HepG2 (cell line): ENCODE measurements at regions not wholly inside any gene's neighbourhood (a gene's known extent, or its start where the extent isn't known, plus 50 kb on each side); places are given as distances from the start of the nearest gene placed in this dataset.

Experiments
- ELF1 ChIP-seq: sonication (generic); formaldehyde crosslinking; IDR thresholded peaks from 2 replicates; pipeline ENCODE4 v1.4.0; 2020; ENCODE audit warnings: missing genetic modification reagents
- FOXA3 ChIP-seq: IDR thresholded peaks from 2 replicates; pipeline ENCODE4 v1.6.1; 2016; ENCODE audit warnings: missing genetic modification reagents, missing compliant biosample characterization
- FOXC1 ChIP-seq: sonication (generic); formaldehyde crosslinking; IDR thresholded peaks from 2 replicates; pipeline ENCODE4 v1.8.0; 2022; ENCODE audit warnings: mild to moderate bottlenecking, missing genetic modification reagents, borderline replicate concordance
- FOXM1 ChIP-seq: sonication (generic); formaldehyde crosslinking; IDR thresholded peaks from 2 replicates; pipeline ENCODE4 v1.5.0; 2020; ENCODE audit warnings: missing genetic modification reagents
- GABPB1 ChIP-seq: IDR thresholded peaks from 2 replicates; pipeline ENCODE4 v1.6.1; 2016; ENCODE audit warnings: mild to moderate bottlenecking, missing genetic modification reagents, moderate library complexity, missing compliant biosample characterization
- GZF1 ChIP-seq: sonication (generic); formaldehyde crosslinking; IDR thresholded peaks from 2 replicates; pipeline ENCODE4 v1.5.1; 2020; ENCODE audit warnings: mild to moderate bottlenecking, missing genetic modification reagents
- HNF1B ChIP-seq: sonication (generic); formaldehyde crosslinking; IDR thresholded peaks from 2 replicates; pipeline ENCODE4 v1.5.1; 2020; ENCODE audit warnings: mild to moderate bottlenecking, moderate library complexity, missing genetic modification reagents
- HOXA5 ChIP-seq: sonication (generic); formaldehyde crosslinking; IDR thresholded peaks from 2 replicates; pipeline ENCODE4 v1.4.0; 2020; ENCODE audit warnings: missing genetic modification reagents
- KLF11 ChIP-seq: IDR thresholded peaks from 2 replicates; pipeline ENCODE4 v1.6.1; 2016; ENCODE audit warnings: missing compliant biosample characterization
- NFE2L1 ChIP-seq: sonication (generic); formaldehyde crosslinking; IDR thresholded peaks from 2 replicates; pipeline ENCODE4 v1.4.0; 2020; ENCODE audit warnings: missing genetic modification reagents, mild to moderate bottlenecking, borderline replicate concordance
- NFIC ChIP-seq: IDR thresholded peaks from 2 replicates; pipeline ENCODE4 v1.6.1; 2012; ENCODE audit warnings: mild to moderate bottlenecking, low read length, inconsistent platforms
- NR2C2 ChIP-seq: sonication (generic); formaldehyde crosslinking; IDR thresholded peaks from 2 replicates; pipeline ENCODE4 v1.4.0; 2020; ENCODE audit warnings: missing genetic modification reagents, mild to moderate bottlenecking, moderate library complexity, borderline replicate concordance
- SKIL ChIP-seq: sonication (generic); formaldehyde crosslinking; IDR thresholded peaks from 2 replicates; pipeline ENCODE4 v1.8.0; 2022; ENCODE audit warnings: missing genetic modification reagents, mild to moderate bottlenecking, moderate library complexity, borderline replicate concordance
- SP1 ChIP-seq, 2 experiments: fragments of 450-650 bp in 1 of 2; sonication (generic) in 1 of 2; formaldehyde crosslinking in 1 of 2; IDR thresholded peaks; 2 replicates each; pipeline versions ENCODE4 v1.4.0 to v1.6.1; 2016 to 2020; ENCODE audit warnings: missing genetic modification reagents in 1 of 2
- USF2 ChIP-seq, 2 experiments: sonication (generic) in 1 of 2; formaldehyde crosslinking in 1 of 2; IDR thresholded peaks; 2 replicates each; pipeline versions ENCODE4 v1.5.1 to v1.6.1; 2011 to 2020; ENCODE audit warnings: borderline replicate concordance in 1 of 2, low read depth in 1 of 2, low read length in 1 of 2, mild to moderate bottlenecking in 1 of 2, missing genetic modification reagents in 1 of 2, moderate library complexity in 1 of 2
- ZBTB1 ChIP-seq: sonication (generic); formaldehyde crosslinking; IDR thresholded peaks from 2 replicates; pipeline ENCODE4 v1.4.0; 2020; ENCODE audit warnings: missing genetic modification reagents, borderline replicate concordance
- ZBTB7B ChIP-seq: sonication (generic); formaldehyde crosslinking; IDR thresholded peaks from 2 replicates; pipeline ENCODE4 v1.4.0; 2020; ENCODE audit warnings: missing genetic modification reagents
- ZHX1 ChIP-seq: sonication (generic); formaldehyde crosslinking; IDR thresholded peaks from 2 replicates; pipeline ENCODE4 v1.8.1; 2022; ENCODE audit warnings: low read depth, mild to moderate bottlenecking, missing genetic modification reagents
- ZNF30 ChIP-seq: sonication (generic); formaldehyde crosslinking; IDR thresholded peaks from 2 replicates; pipeline ENCODE4 v1.5.0; 2020; ENCODE audit warnings: mild to moderate bottlenecking, missing genetic modification reagents
- ZNF33B ChIP-seq: sonication (generic); formaldehyde crosslinking; IDR thresholded peaks from 2 replicates; pipeline ENCODE4 v1.5.1; 2020; ENCODE audit warnings: mild to moderate bottlenecking, missing genetic modification reagents
- ZNF773 ChIP-seq: sonication (generic); formaldehyde crosslinking; IDR thresholded peaks from 2 replicates; pipeline ENCODE4 v1.4.0; 2020; ENCODE audit warnings: missing genetic modification reagents, borderline replicate concordance

- TF ChIP-seq SKIL (CRISPR knock-in tag) (no peak), ZNF33B (no peak), FOXM1 (CRISPR knock-in tag) (no peak), ELF1 (CRISPR knock-in tag) (no peak), USF2 (IDR thresholded peaks at IDR 0.05; ENCODE audit: low read depth, low read length) (peak; percentile 79), USF2 (CRISPR knock-in tag; IDR thresholded peaks at IDR 0.05; ENCODE audit: borderline replicate concordance) (peak; percentile 91; the same call in 1 of the 2 replicates), NR2C2 (no peak), ZBTB7B (peak; percentile 22; the same call in 1 of the 2 replicates), KLF11 (CRISPR knock-in tag) (0 out of 2 replicates have a peak, but pooled peaks have one; percentile 29), GABPB1 (CRISPR knock-in tag) (no peak; the same call in 1 of the 2 replicates), NFE2L1 (no peak), GZF1 (CRISPR knock-in tag) (no peak), ZNF30 (CRISPR knock-in tag) (no peak), HNF1B (CRISPR knock-in tag) (0 out of 2 replicates have a peak, but pooled peaks have one; percentile 12), SP1 (IDR thresholded peaks at IDR 0.05) (no peak), SP1 (CRISPR knock-in tag; IDR thresholded peaks at IDR 0.05) (peak; percentile 53; the same call in 1 of the 2 replicates), FOXA3 (CRISPR knock-in tag) (peak; percentile 40; the same call in 1 of the 2 replicates), HOXA5 (CRISPR knock-in tag) (no peak), ZHX1 (CRISPR knock-in tag) (no peak), FOXC1 (CRISPR knock-in tag) (no peak), ZBTB1 (CRISPR knock-in tag) (no peak), ZNF773 (CRISPR knock-in tag) (no peak), NFIC (no peak)
These were observed 83.4 kb downstream of the ZFP36L2 start (continued) for GRCh38 chr2:43142921-43143438.
